Ramos (cell line): ENCODE measurements at regions not wholly inside any gene's neighbourhood (a gene's known extent, or its start where the extent isn't known, plus 50 kb on each side); places are given as distances from the start of the nearest gene placed in this dataset.
"Not testable (repeated sequence)": the region's sequence is repeated elsewhere in the genome, so short reads cannot be mapped to it uniquely, and the experiment has no call there.

ENCODE experiments used
- in situ Hi-C: fragments of 300-500 bp; cut with MboI; formaldehyde crosslinking; loops from one replicate; pipeline ENCODE4 v1.14.3; 2022; ENCODE audit warnings: low sequenced_read_pairs; ENCODE audit not compliant: unreplicated experiment

DNA sequence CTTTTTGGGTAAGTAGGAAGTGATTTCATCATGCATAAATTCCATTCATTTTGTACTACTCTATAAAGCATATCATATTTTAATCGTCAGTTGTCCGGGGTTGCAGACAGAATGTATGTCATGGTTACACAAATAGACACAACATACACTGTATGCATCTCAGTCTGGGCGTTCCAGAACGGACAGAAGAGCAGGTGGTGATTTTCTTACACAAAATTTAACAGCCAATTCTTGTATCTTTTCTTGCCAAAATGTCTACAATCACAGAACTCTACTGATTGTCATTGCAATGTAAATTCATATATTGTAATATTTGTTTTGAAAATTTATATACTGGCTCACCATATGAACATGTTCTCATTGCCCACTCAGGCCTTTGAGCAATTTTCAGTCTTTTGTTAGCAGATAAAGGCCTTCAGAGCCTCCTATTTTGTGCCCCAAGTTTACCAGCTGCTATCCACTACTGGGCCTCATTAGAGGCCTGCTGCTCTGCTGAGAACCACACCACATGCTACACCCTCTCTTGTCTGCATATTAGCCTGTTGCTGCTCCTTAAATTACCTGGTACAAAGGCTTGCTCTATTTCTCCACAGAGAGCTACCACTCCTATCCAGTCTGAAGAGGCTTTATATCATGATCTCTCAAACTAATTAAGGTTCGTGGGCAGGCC, 61.5 kb downstream of the PRDM13 start:
- in situ Hi-C loops: no loop called here

DNA sequence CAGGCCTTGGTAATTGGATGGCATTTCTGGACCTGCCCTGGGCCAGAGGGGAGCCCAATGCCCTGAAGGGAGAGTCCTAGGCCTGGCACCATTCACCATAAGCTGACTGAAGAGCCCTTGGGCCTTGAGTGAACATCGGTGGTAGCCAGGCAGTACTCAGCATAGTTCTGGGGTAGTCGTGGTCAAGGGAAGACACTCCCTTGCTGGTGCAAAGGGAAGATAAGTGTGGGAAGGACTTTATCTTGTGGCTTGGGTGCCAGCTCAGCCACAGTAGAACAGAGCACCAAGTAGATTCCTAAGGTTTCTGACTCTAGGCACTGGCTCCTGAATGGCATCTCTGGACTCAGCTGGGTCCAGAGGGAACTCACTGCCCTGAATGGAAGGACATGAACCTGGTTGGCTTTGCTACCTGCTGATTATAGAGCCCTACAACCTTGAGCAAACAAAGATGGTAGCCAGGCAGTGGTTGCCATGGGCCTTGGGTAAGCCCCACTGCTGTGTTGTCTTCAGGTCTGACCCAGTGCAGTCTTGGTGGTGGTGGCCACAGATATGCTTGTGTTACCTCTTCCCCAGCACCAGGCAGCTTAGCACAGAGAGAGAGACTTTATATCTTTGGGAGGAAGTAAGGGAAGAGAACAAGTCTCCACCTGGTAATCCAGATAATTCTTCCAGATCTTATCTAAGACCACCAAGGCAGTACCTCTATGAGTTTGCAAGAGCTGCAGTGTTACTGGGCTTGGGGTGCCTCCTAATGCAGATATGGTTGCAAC, 83.5 kb downstream of the PRDM13 start:
- in situ Hi-C loops: no loop called here

DNA sequence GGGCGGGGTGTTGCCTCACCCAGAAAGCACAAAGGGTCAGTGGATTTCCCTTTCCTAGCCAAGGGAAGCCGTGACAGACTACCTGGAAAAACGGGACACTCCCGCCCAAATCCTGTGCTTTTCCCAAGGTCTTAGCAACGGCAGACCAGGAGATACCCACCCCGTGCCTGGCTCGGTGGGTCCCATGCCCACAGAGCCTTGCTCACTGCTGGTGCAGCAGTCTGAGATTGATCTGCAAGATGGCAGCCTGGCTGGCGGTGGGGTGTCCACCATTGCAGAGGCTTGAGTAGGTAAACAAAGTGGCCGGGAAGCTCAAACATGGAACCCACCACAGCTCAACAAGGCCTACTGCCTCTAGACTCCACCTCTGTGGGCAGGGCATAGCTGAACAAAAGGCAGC, 95.7 kb downstream of the PRDM13 start:
- in situ Hi-C loops: not testable (repeated sequence)

GRCh38 chr6:99709062-99709461, 102.4 kb downstream of the PRDM13 start:
- in situ Hi-C loops: no loop called here

DNA sequence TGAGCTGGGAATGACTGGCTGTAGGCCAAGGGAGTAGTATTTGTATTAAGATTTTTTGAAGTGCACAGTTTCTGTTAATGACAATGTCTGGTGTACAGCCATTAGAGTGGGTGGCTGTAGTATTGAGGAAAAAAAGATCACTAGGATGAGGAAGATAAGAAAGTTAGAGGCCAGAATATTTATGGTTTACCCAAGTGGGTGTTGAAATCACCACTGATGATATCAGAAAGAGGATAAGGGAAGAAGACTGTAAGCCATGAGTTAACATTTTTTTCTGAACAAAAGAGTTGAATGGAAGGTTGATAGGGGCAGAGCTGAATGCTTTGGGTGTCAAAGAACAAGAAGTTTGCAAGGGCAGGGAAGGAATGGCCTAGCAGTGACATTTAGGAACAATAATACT, 104.7 kb downstream of the PRDM13 start:
- in situ Hi-C loops: no loop called here

- in situ Hi-C loops: no loop called here
These were observed 105.3 kb downstream of the PRDM13 start for GRCh38 chr6:99711925-99712324.

DNA sequence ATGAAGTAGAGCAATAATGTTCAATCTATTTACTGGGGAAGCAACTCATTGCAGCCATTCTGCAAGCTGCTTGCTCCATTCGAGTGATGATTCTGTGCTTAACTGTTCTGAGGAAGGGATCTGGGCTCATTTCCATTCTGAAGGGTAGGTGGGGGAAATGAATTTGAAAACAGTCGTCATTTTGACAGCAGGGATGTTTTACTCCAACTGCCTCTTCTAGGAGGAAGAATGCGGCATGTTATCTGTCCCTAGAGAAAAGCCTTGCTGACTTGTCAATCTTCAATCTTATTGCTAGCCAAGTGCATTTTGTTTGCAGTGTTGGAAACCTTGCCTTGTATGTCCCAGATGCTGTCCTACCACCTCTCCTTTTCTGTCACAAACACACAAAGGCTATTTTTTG, 105.9 kb downstream of the PRDM13 start:
- in situ Hi-C loops: no loop called here

- in situ Hi-C loops: not testable (repeated sequence)
These were observed 115.4 kb downstream of the PRDM13 start for GRCh38 chr6:99722043-99722442.

GRCh38 chr6:99730237-99730636, 123.6 kb downstream of the PRDM13 start:
- in situ Hi-C loops: loop anchor here (25.0 kb wide), 1 partner anchor 393 kb away; the partner anchor contains the start of gene FAXC

DNA sequence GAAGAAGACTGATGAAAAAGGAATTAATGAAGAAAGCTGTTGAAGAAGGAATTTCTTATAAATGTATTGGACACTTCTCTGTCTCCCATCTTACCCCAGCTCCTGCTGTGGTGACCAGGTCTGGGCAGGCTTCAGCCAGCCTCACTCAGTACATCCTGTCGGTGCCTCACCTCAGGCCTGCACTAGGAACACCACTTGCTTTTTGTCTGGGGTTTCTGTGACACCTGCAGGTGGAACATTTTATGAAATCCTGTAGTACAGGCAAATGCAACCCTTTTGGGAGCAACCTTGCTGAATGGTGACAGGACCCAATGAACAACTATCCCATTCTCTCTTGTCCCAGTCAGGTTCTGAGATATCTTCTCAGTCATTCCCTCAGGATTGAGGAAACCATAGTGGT, 129.7 kb downstream of the PRDM13 start:
- in situ Hi-C loops: loop anchor here (25.0 kb wide), 1 partner anchor 399 kb away; the partner anchor contains the start of gene FAXC

GRCh38 chr6:99739526-99739925, 132.9 kb downstream of the PRDM13 start:
- in situ Hi-C loops: loop anchor here (25.0 kb wide), 1 partner anchor 402 kb away; the partner anchor contains the start of gene FAXC

DNA sequence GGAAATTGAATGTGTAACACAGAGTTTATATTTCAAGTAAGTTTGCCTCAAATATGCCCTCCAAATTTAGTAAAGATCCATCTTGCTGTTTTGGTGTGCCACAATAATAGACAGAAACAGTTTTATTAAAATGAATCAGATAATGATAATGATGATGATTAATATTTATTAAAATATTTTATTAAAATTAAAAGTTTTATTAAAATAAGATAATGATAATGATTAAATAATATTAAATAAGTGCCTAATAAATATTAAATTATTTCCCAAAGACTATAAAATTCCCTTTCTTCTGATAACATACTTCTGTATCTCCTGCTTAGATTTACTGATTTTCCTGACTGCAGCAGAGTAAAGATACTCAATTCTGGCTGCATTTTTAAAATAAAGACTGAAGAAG, 134.5 kb downstream of the PRDM13 start:
- in situ Hi-C loops: loop anchor here (25.0 kb wide), 1 partner anchor 404 kb away; the partner anchor contains the start of gene FAXC

DNA sequence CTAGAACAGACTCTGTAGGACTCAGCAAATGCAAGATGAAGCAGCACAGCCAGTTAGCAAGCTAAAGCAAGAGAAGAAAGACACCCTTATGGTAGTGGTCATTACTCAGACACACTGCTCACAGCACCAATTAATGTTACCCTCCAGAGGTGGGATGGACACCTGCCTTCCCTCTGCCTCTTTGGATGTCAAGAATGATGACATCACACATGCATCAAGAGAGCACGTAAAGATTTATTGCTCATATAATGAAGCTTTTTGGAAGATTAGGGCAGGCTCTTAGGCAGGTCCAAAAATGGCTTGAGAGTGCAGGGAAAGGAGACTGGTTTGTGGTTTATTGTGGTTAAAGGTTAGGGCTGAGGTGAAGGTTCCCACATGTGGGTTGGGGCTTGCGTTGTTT, 137.0 kb downstream of the PRDM13 start:
- in situ Hi-C loops: loop anchor here (25.0 kb wide), 1 partner anchor 406 kb away; the partner anchor contains the start of gene FAXC

- in situ Hi-C loops: loop anchor here (5.0 to 25.0 kb wide), 2 partner anchors 273 to 408 kb away; partner anchors contain the start of gene FAXC
These were observed 139.0 kb downstream of the PRDM13 start for GRCh38 chr6:99745651-99746050.

DNA sequence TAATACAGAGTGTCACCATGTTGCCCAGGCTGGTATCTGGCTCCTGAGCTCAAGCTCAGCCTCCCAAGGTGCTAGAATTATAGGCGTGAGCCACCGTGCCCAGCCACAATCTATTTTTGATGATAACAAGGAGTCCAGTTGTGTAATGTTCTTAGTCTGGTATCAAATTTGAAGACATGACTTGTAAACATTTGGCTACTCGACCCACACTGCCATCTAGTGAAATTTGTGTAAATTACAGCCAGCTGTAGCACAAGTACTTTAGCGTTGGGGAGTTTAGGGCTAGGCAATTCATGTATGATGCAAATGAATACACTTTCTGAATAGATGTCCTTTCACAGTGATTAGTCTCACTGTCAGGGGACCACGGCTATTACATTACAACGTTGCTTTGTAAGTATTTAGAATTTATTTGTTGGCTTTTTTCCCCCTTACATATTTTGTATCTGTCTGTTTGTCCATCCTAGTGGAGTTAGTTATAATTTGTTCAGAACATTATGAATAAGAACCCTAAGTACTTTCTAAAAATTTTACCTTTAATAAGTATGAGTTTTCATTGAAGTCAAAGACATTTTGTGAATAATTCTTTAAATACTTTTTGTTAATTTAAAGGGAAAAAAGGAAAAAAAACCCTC, 139.7 kb downstream of the PRDM13 start:
- in situ Hi-C loops: loop anchor here (5.0 to 25.0 kb wide), 2 partner anchors 274 to 409 kb away; partner anchors contain the start of gene FAXC

DNA sequence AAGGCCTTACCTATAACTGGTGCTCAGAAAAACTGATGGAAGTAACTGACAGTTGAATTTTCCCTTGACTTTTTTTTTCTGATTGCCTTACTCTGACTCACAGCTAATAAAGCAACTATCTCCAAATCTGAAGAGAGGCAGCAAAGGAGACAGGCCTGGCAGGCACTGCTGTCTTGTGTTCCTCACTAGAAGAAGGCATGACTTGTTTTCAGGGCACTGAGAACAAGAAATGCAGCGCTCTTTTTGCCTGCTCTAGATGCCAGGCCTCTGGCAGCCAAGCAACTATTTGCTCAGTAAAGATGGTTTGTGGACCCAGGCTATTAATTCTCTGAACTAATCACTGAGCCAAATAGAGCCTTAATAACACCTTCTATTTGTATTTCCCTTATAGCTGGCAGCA, 155.1 kb downstream of the PRDM13 start:
- in situ Hi-C loops: no loop called here

DNA sequence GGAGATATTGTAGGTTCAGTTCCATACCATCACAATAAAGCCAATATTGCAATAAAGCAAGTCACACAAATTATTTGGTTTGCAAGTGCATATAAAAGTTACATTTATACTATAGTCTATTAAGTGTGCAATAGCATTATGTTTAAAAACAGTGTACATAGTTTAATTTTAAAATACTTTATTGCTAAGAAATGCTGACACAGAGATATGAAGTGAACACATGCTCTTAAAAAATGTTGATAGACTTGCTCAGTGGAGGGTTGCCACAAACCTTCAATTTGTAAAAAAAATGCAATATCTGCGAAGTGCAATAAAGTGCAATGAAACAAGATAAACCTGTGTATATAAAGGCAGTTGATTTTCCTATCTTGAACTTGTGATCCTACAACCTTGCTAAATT, 161.5 kb downstream of the PRDM13 start:
- in situ Hi-C loops: no loop called here

DNA sequence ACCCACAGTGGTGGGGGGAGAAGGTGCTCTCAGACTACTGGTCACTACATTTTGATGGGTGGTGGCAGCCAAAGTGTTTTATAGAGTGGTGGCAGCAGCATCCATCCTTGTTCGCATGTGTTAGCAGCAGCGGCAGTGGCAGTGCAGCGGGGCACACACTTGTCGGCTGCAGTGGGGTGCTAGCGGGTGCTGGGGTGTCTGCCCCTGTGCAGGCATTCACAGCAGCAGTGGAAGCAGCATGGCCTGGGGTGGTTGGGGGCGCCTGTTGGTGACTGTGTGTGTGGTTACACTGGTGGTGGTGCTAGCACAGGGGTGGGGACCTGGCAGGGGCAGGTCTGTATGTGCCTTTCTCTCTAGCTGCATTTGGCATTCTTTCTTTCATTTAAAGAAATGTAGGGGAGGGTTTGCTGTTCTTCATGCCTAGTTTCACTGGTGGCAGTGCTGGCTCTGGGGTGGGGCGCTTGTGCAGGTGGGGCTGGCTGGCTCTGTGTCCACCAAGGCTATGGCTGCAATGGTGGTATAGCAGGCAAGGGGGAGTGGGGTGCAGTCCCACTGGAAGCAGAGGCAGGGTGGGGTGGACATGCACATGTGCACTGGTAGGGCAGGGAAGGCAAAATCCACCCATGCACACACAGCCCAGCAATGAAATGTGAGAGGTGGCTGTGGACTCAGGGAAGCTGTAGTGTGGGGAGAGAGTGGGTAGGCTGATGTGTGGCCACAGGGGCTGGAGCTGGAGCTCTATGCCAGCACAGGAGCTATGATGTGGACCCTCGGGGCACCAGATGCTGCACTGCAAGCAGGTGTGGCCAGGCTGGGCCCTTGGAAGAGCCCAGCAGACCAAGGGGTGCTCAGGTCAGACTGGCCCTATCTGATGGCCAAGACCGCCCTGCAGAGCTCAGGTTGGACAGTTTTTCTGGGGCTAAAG, 173.3 kb downstream of the PRDM13 start:
- in situ Hi-C loops: no loop called here

- in situ Hi-C loops: no loop called here
These were observed 173.9 kb downstream of the PRDM13 start for GRCh38 chr6:99780556-99780885.

DNA sequence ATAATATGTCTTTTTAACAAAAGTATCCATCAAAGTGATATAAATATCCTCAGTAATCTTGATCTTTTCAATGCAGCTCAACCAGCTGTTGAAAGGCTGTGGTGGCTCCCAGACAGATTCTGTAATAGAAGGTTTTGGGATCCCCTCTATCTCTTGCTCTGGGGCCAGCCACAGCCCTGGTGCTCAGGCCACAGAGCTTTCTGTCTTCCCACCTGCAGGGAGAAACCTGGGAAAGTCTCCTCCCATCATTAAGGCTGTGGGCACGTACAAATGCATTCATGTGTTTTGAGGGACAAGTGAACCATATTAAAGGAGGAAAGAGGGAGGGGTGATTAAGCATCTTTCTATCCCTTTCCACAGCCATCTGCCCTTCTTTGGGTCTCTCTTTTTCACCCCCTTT, 183.1 kb downstream of the PRDM13 start:
- in situ Hi-C loops: no loop called here
